SK-N-SH treated with all-trans-retinoic acid at 6 μM for 48 hours (cell line): ENCODE measurements at regions not wholly inside any gene's neighbourhood (a gene's known extent, or its start where the extent isn't known, plus 50 kb on each side); places are given as distances from the start of the nearest gene placed in this dataset.

ENCODE experiments used
- ARNTL ChIP-seq: fragments of 450-650 bp; formaldehyde crosslinking; IDR thresholded peaks from 2 replicates; pipeline ENCODE4 v1.5.0; 2020; ENCODE audit warnings: low read depth, mild to moderate bottlenecking, moderate library complexity, borderline replicate concordance
- BACH2 ChIP-seq: fragments of 250-450 bp; sonication (Bioruptor Pico); IDR thresholded peaks from 2 replicates; pipeline ENCODE4 v1.9.0; 2021; ENCODE audit warnings: mild to moderate bottlenecking, borderline replicate concordance
- ESRRG ChIP-seq: fragments of 250-450 bp; sonication (Bioruptor Pico); IDR thresholded peaks from 2 replicates; pipeline ENCODE4 v1.6.1; 2021; ENCODE audit warnings: mild to moderate bottlenecking
- TCF4 ChIP-seq: fragments of 250-450 bp; sonication (Bioruptor Pico); IDR thresholded peaks from 2 replicates; pipeline ENCODE4 v1.8.0; 2021; ENCODE audit warnings: mild to moderate bottlenecking, moderate library complexity, borderline replicate concordance

GRCh38 chr7:18306696-18307095 is 188.9 kb upstream of the HDAC9 start:
- TF ChIP-seq BACH2 (CRISPR knock-in tag) (no peak), ESRRG (no peak), TCF4 (CRISPR knock-in tag) (no peak), ARNTL (CRISPR knock-in tag) (no peak)
